Endothelial cell of hepatic sinusoid (primary cell): ENCODE measurements at regions not wholly inside any gene's neighbourhood (a gene's known extent, or its start where the extent isn't known, plus 50 kb on each side); places are given as distances from the start of the nearest gene placed in this dataset.

ENCODE experiments used
- in situ Hi-C: cut with HindIII; loops from 2 replicates; pipeline ENCODE4 v1.10.0; 2017; ENCODE audit warnings: low sequenced_read_pairs

GRCh38 chrX:39516427-39516841, 581.3 kb downstream of the BCOR start:
- in situ Hi-C loops: no loop called here

- in situ Hi-C loops: no loop called here
Measured at GRCh38 chrX:39518476-39519029, 579.2 kb downstream of the BCOR start.

- in situ Hi-C loops: no loop called here
Measured at GRCh38 chrX:39519030-39519488, 578.7 kb downstream of the BCOR start.

GRCh38 chrX:39519566-39520301, 578.0 kb downstream of the BCOR start:
- in situ Hi-C loops: no loop called here

GRCh38 chrX:39525758-39526157, 572.0 kb downstream of the BCOR start:
- in situ Hi-C loops: no loop called here

GRCh38 chrX:39527025-39527424, 570.7 kb downstream of the BCOR start:
- in situ Hi-C loops: no loop called here

- in situ Hi-C loops: no loop called here
Measured at GRCh38 chrX:39528161-39528916, 569.4 kb downstream of the BCOR start.

GRCh38 chrX:39532761-39533160, 565.0 kb downstream of the BCOR start:
- in situ Hi-C loops: no loop called here

GRCh38 chrX:39534949-39535348, 562.8 kb downstream of the BCOR start:
- in situ Hi-C loops: no loop called here

GRCh38 chrX:39536211-39536610, 561.5 kb downstream of the BCOR start:
- in situ Hi-C loops: no loop called here

- in situ Hi-C loops: no loop called here
Measured at GRCh38 chrX:39541881-39542280, 555.9 kb downstream of the BCOR start.

GRCh38 chrX:39542316-39542715, 555.4 kb downstream of the BCOR start:
- in situ Hi-C loops: no loop called here

GRCh38 chrX:39550795-39551361, 546.9 kb downstream of the BCOR start:
- in situ Hi-C loops: no loop called here

GRCh38 chrX:39551762-39552161, 546.0 kb downstream of the BCOR start:
- in situ Hi-C loops: no loop called here

GRCh38 chrX:39555431-39555830, 542.3 kb downstream of the BCOR start:
- in situ Hi-C loops: no loop called here

GRCh38 chrX:39556056-39556455, 541.7 kb downstream of the BCOR start:
- in situ Hi-C loops: no loop called here

GRCh38 chrX:39559229-39559628, 538.5 kb downstream of the BCOR start:
- in situ Hi-C loops: no loop called here

GRCh38 chrX:39560271-39560670, 537.5 kb downstream of the BCOR start:
- in situ Hi-C loops: no loop called here

GRCh38 chrX:39563178-39563577, 534.6 kb downstream of the BCOR start:
- in situ Hi-C loops: no loop called here

- in situ Hi-C loops: no loop called here
Measured at GRCh38 chrX:39564751-39565150, 533.0 kb downstream of the BCOR start.

GRCh38 chrX:39574178-39574577, 523.6 kb downstream of the BCOR start:
- in situ Hi-C loops: no loop called here
